Endothelial cell (in vitro differentiated cells): ENCODE measurements at regions not wholly inside any gene's neighbourhood (a gene's known extent, or its start where the extent isn't known, plus 50 kb on each side); places are given as distances from the start of the nearest gene placed in this dataset.
"Not testable (repeated sequence)": the region's sequence is repeated elsewhere in the genome, so short reads cannot be mapped to it uniquely, and the experiment has no call there.

Experiments used
- DNase-seq: peaks from one replicate; pipeline ENCODE4 v3.0.0; 2021; ENCODE audit warnings: low spot score
- H3K27ac Mint-ChIP-seq: one replicate; pipeline ENCODE4 v1.8.0; 2021; ENCODE audit warnings: mixed read lengths, inconsistent platforms; ENCODE audit not compliant: unreplicated experiment
- H3K27me3 Mint-ChIP-seq: one replicate; pipeline ENCODE4 v1.8.0; 2021; ENCODE audit warnings: mild to moderate bottlenecking, moderate library complexity, mixed read lengths, inconsistent platforms; ENCODE audit not compliant: unreplicated experiment
- H3K36me3 Mint-ChIP-seq: one replicate; pipeline ENCODE4 v1.8.0; 2021; ENCODE audit warnings: mild to moderate bottlenecking, low read depth, mixed read lengths, inconsistent platforms; ENCODE audit not compliant: unreplicated experiment
- H3K4me1 Mint-ChIP-seq: one replicate; pipeline ENCODE4 v1.8.0; 2021; ENCODE audit warnings: mild to moderate bottlenecking, mixed read lengths, inconsistent platforms; ENCODE audit not compliant: unreplicated experiment
- H3K4me3 Mint-ChIP-seq: one replicate; pipeline ENCODE4 v1.8.0; 2021; ENCODE audit warnings: mild to moderate bottlenecking, mixed read lengths, inconsistent platforms; ENCODE audit not compliant: unreplicated experiment
- H3K9me3 Mint-ChIP-seq: one replicate; pipeline ENCODE4 v1.8.0; 2021; ENCODE audit warnings: mixed read lengths, inconsistent platforms; ENCODE audit not compliant: unreplicated experiment
- CTCF ChIP-seq: fragments of 200-600 bp; sonication (generic); IDR thresholded peaks from one replicate; pipeline ENCODE4 v1.5.0; 2021; ENCODE audit warnings: antibody characterized with exemption; ENCODE audit not compliant: unreplicated experiment

DNA sequence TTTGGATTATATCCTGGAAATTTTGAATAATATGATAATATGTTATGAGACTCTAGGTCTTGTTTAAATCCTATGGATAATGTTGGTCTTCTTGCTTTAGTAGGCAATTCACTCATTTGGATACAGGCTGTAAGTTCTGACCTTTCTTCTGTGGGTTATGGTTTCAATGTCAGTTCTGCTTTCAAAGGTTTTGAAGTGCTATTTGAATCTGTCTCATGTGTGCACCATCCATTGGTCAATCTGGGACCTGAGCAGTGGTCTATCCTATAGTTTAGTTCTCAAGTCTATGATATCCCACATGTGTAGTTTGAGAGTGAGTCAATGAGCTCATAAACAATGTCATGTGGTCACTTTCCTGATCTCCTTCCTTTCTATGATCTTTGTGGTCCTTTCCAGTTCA is 94.4 kb downstream of the RMI1 start:
- H3K4me3 Mint-ChIP-seq: no peak overlapping the region
- no peak overlapping the region for H3K27ac Mint-ChIP-seq
- TF ChIP-seq CTCF: no peak
- no peak for DNase-seq
- no peaks in the 10 kb centered on the region for H3K36me3 Mint-ChIP-seq
- H3K27me3 Mint-ChIP-seq: no peaks in the 10 kb centered on the region
- peaks cover 6% of the 10 kb centered on the region for H3K4me1 Mint-ChIP-seq
- no peaks in the 10 kb centered on the region for H3K9me3 Mint-ChIP-seq

DNA sequence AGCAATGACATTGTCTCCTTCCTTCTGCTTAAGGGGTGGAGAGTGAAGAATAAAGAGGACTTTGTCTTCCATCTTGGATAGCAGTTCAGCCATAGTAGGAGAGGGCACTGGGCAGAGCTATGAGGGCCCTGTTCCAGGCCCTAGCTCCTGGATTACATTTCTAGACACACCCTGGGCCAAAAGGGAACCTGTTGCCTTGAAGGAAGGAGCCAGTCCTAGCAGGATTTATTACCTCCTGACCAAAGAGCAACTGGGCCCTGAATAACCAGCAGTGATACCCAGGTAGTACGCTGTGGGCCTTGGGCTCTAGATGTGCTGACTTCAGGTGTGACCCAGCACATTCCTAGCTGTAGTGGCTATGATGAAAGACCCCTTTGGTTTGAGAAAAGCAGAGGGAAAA is 95.8 kb downstream of the RMI1 start:
- Mint-ChIP-seq H3K27me3 (no peaks in the 10 kb centered on the region), H3K36me3 (no peaks in the 10 kb centered on the region), H3K4me1 (peaks cover 6% of the 10 kb centered on the region), H3K27ac (no peak overlapping the region), H3K9me3 (no peaks in the 10 kb centered on the region), H3K4me3 (no peak overlapping the region)
- no peak for TF ChIP-seq CTCF
- DNase-seq: no peak

GRCh38 chr9:84077816-84078215 is 97.2 kb downstream of the RMI1 start:
- not testable (repeated sequence) for H3K4me1 Mint-ChIP-seq, H3K9me3 Mint-ChIP-seq, H3K36me3 Mint-ChIP-seq, DNase-seq, H3K27me3 Mint-ChIP-seq, H3K4me3 Mint-ChIP-seq, H3K27ac Mint-ChIP-seq

DNA sequence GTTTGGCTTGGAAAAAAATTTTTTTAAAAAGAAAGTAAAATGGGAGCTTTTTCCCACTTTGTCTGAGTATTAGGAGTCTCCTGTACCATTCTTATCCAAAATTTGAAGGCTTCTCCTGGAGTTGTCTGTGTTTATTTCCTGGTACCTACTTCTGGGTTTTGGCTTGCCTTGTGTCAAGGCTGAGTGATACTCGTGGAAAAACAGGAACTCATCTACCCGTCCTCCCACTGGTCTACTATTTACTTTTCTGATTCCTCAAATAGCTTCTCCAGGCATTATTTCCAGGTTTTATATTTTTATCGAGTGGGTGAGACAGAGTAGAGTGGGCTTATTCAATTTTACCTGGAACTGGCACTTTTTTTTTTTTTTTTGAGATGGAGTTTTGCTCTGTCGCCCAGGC is 99.4 kb downstream of the RMI1 start:
- Mint-ChIP-seq H3K4me3 (no peak overlapping the region), H3K27ac (no peak overlapping the region), H3K9me3 (no peaks in the 10 kb centered on the region), H3K36me3 (no peaks in the 10 kb centered on the region), H3K27me3 (peaks cover 1% of the 10 kb centered on the region), H3K4me1 (peaks cover 6% of the 10 kb centered on the region)
- no peak for DNase-seq
- TF ChIP-seq CTCF: no peak

GRCh38 chr9:84101964-84102632 is 121.5 kb downstream of the RMI1 start:
- peak; percentile 30 for DNase-seq
- Mint-ChIP-seq H3K4me1 (peaks cover 2% of the 10 kb centered on the region), H3K36me3 (no peaks in the 10 kb centered on the region), H3K27ac (no peak overlapping the region), H3K4me3 (peak overlapping the region; percentile 73), H3K27me3 (peaks cover 1% of the 10 kb centered on the region), H3K9me3 (no peaks in the 10 kb centered on the region)
- TF ChIP-seq CTCF: no peak
